GM12878 (cell line): ENCODE measurements at regions not wholly inside any gene's neighbourhood (a gene's known extent, or its start where the extent isn't known, plus 50 kb on each side); places are given as distances from the start of the nearest gene placed in this dataset.
A peak's percentile ranks its signal among the peaks of the same experiment; 100 is the strongest.

Experiments
- ATAC-seq: fragments of 200-7000 bp; cut with Tn5 transposase; 3 replicates; pipeline ENCODE4 v1.9.1; 2020; ENCODE audit warnings: mild to moderate bottlenecking, moderate library complexity
- BruUV-seq: library from RNA; stranded (reverse); fragments of 400-500 nt; replicated peaks from 2 replicates; lab custom pipeline; 2021; lab: Mats Ljungman, UMichigan
- CTCF ChIA-PET: fragments of 300-600 bp; sonication (Branson Sonifier 250); formaldehyde crosslinking; extraction: SDS; loops from one replicate; lab custom pipeline; 2021; ENCODE audit warnings: inconsistent platforms; lab: Yijun Ruan, JAX
- POLR2A ChIA-PET: fragments of 350-600 bp; formaldehyde crosslinking; extraction: SDS; loops from one replicate; lab custom pipeline; 2021; ENCODE audit warnings: inconsistent platforms; lab: Charles Lee
- RAD21 ChIA-PET: fragments of 300-600 bp; sonication (Branson Sonifier 250); formaldehyde crosslinking; loops from one replicate; lab custom pipeline; 2023; ENCODE audit warnings: antibody characterized with exemption; ENCODE audit not compliant: unreplicated experiment; lab: Charles Lee
- SMC1A ChIA-PET: fragments of 300-600 bp; sonication (Branson Sonifier 250); formaldehyde crosslinking; loops from one replicate; lab custom pipeline; 2023; ENCODE audit not compliant: unreplicated experiment, uncharacterized antibody; lab: Charles Lee
- DNase-seq: peaks from one replicate; pipeline ENCODE4 v3.0.0-alpha.2; 2011; ENCODE audit warnings: low read depth, low spot score
- FAIRE-seq: peaks from 3 replicates; lab custom pipeline; 2011; peaks lifted over from hg19 to GRCh38; lab: Jason Lieb, UNC
- H2AFZ ChIP-seq: 2 replicates; pipeline ENCODE4 v1.6.0; 2011; ENCODE audit warnings: low read depth, low read length, control low read depth; ENCODE audit not compliant: control insufficient read depth
- H3K27ac ChIP-seq: 2 replicates; pipeline ENCODE4 v1.5.1; 2011; ENCODE audit warnings: control low read depth; ENCODE audit not compliant: control insufficient read depth, insufficient read depth
- H3K27me3 ChIP-seq, 2 experiments: replicated peaks in 1 of 2; 2 replicates each; pipeline versions ENCODE4 v1.6.0 to v1.6.1; 2011; ENCODE audit warnings: low read length in 1 of 2; ENCODE audit not compliant: control insufficient read depth in 2 of 2, insufficient read depth in 2 of 2
- H3K36me3 ChIP-seq, 2 experiments: 2 replicates each; pipeline ENCODE4 v1.5.1; 2011; ENCODE audit warnings: low read length in 1 of 2; ENCODE audit not compliant: control insufficient read depth in 2 of 2, insufficient read depth in 2 of 2
- H3K4me1 ChIP-seq: 2 replicates; pipeline ENCODE4 v1.6.1; 2011; ENCODE audit warnings: mild to moderate bottlenecking, low read length, moderate library complexity, mixed read lengths; ENCODE audit not compliant: control insufficient read depth, insufficient read depth
- H3K4me2 ChIP-seq: 2 replicates; pipeline ENCODE4 v1.6.0; 2011; ENCODE audit warnings: control low read depth; ENCODE audit not compliant: control insufficient read depth, insufficient read depth
- H3K4me3 ChIP-seq: fragments of 200-600 bp; sonication (generic); 2 replicates; pipeline ENCODE4 v1.5.1; 2016
- H3K79me2 ChIP-seq: 2 replicates; pipeline ENCODE4 v1.6.0; 2011; ENCODE audit warnings: low read length; ENCODE audit not compliant: control insufficient read depth, insufficient read depth
- H3K9ac ChIP-seq: 2 replicates; pipeline ENCODE4 v1.8.0; 2011; ENCODE audit warnings: low read length, control low read depth, mixed read lengths; ENCODE audit not compliant: control insufficient read depth, insufficient read depth
- H3K9me3 ChIP-seq: replicated peaks from 3 replicates; pipeline ENCODE4 v1.5.1; 2011; ENCODE audit warnings: mild to moderate bottlenecking, low read length; ENCODE audit not compliant: control insufficient read depth, insufficient read depth
- H4K20me1 ChIP-seq: 2 replicates; pipeline ENCODE4 v1.6.0; 2011; ENCODE audit not compliant: control insufficient read depth, insufficient read depth
- BHLHE40 ChIP-seq, 2 experiments: fragments of 450-650 bp in 1 of 2; IDR thresholded peaks; 2 replicates each; pipeline ENCODE4 v1.6.1; 2011 to 2017; ENCODE audit warnings: low read depth in 2 of 2, borderline replicate concordance in 1 of 2, improper control_type of control experiment in 1 of 2, low read length in 1 of 2, mild to moderate bottlenecking in 1 of 2
- CBX5 ChIP-seq: sonication (generic); IDR thresholded peaks from 2 replicates; pipeline ENCODE4 v1.6.1; 2016; ENCODE audit warnings: low read depth, moderate library complexity, mild to moderate bottlenecking, inconsistent platforms
- FOXM1 ChIP-seq: IDR thresholded peaks from 2 replicates; pipeline ENCODE4 v1.6.1; 2012; ENCODE audit warnings: low read depth, mild to moderate bottlenecking, inconsistent platforms, low read length, moderate library complexity
- GABPA ChIP-seq: IDR thresholded peaks from 2 replicates; pipeline ENCODE4 v1.6.1; 2014; ENCODE audit warnings: antibody characterized with exemption, low read depth, mild to moderate bottlenecking, inconsistent platforms
- RCOR1 ChIP-seq: conservative IDR thresholded peaks from 2 replicates; pipeline ENCODE4 v1.6.1; 2012; ENCODE audit warnings: low read depth, low read length, improper control_type of control experiment
- RELA ChIP-seq: fragments of 450-650 bp; IDR thresholded peaks from 2 replicates; pipeline ENCODE4 v1.8.0; 2014; ENCODE audit warnings: borderline replicate concordance; ENCODE audit not compliant: partially characterized antibody
- SIN3A ChIP-seq: IDR thresholded peaks from 2 replicates; pipeline ENCODE4 v1.6.1; 2012; ENCODE audit warnings: low read depth, low read length, improper control_type of control experiment
- SMARCA5 ChIP-seq: fragments of 450-650 bp; IDR thresholded peaks from 2 replicates; pipeline ENCODE4 v1.6.1; 2017; ENCODE audit warnings: mild to moderate bottlenecking
- TCF7 ChIP-seq: IDR thresholded peaks from 2 replicates; pipeline ENCODE4 v1.6.1; 2014; ENCODE audit warnings: antibody characterized with exemption, borderline replicate concordance
- ZNF24 ChIP-seq: fragments of 450-650 bp; IDR thresholded peaks from 2 replicates; pipeline ENCODE4 v1.6.1; 2017; ENCODE audit warnings: antibody characterized with exemption, mild to moderate bottlenecking
- WGBS: methylation state at CpG from one replicate; pipeline ENCODE4 v1.1.6; 2016; ENCODE audit warnings: low lambda C conversion rate; ENCODE audit not compliant: insufficient replicate concordance, insufficient coverage; ENCODE audit errors: missing lambda C conversion rate; 5-methylcytosine and 5-hydroxymethylcytosine counted together
- in situ Hi-C: fragments of 300-500 bp; cut with MboI; formaldehyde crosslinking; loops from 9 replicates; pipeline ENCODE4 v1.14.3; 2018; ENCODE audit warnings: mixed read lengths
- intact Hi-C: fragments of 100-400 bp; cut with micrococcal nuclease; formaldehyde crosslinking; loops from one replicate; pipeline ENCODE4 v1.14.2; 2022; ENCODE audit not compliant: unreplicated experiment
- TF ChIP-seq, protein P1 (sequence below): fragments of 450-650 bp; IDR thresholded peaks from 2 replicates; pipeline ENCODE4 v1.6.1; 2018; ENCODE audit warnings: borderline replicate concordance, mild to moderate bottlenecking; ENCODE audit not compliant: partially characterized antibody
- TF ChIP-seq, protein P2 (sequence below): fragments of 450-650 bp; IDR thresholded peaks from 2 replicates; pipeline ENCODE4 v1.6.1; 2017; ENCODE audit warnings: borderline replicate concordance
- TF ChIP-seq, protein P3 (sequence below): fragments of 450-650 bp; conservative IDR thresholded peaks from 2 replicates; pipeline ENCODE4 v1.6.1; 2017; ENCODE audit warnings: mild to moderate bottlenecking, moderate library complexity

DNA sequence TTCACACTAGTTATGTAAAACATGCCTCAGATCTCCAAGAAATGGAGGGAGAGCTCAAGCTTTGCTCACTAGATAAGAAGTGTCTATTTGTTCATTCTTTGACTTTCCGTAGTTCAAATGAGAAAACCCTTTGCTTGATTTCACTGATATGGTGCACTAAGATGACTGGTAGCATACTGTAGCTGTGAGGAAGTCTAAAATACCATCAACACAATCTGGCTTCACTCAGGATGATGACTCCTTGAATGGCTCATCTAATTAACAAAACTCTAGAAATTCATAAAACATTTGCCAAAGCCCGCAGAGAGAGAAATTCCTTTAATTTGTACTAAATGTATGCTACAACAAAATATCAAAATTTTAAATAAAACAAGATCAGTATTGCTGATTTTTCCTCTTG lies 152.8 kb upstream of the STK17B start (continued):
- TF ChIP-seq SIN3A (no peak), ZNF24 (no peak), GABPA (no peak)

DNA sequence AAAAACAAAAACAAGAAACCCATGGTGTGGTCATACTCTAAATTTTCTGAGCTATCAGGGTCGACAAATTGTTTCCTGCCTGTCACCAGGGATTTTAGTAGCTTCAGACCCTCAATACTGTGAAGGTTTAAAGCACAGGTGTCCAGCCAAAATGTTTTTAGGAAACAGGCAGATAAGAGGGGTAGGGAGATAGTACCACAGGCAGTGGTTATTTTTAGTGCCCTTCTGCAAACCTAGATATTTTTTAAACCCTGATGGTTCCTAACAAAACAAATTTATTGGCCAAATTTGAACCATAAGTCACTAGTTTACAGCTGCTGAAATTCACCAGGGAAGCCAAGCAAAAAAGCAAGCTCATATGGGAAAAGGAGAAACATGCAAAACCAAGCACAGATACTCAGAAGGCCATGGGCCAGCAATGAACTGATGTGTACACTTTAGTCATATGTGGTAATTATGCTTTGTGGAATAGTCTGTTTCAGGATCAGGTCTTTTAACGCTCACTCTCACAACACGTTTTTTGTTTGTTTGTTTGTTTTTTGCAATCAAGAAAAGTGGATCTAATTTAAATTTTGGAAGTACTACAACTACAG lies 156.8 kb upstream of the STK17B start:
- H3K4me3 ChIP-seq: no peak overlapping the region
- H3K27ac ChIP-seq: no peak overlapping the region
- in situ Hi-C loops: no loop called here
- WGBS: 39% methylated on average over 3 of the region's 3 CpGs
- intact Hi-C loops: no loop called here
- no peaks in the 10 kb centered on the region for H4K20me1 ChIP-seq
- H3K4me1 ChIP-seq: no peaks in the 10 kb centered on the region
- H3K4me2 ChIP-seq: no peak overlapping the region
- no peak overlapping the region for H2AFZ ChIP-seq
- ChIA-PET SMC1A (interaction anchor here (0.6 to 1.8 kb wide), 11 partner anchors 8 to 250 kb away, joined by 3 to 9 read pairs (median 4); no protein-coding TSS in a partner anchor), POLR2A (interaction anchor here (0.9 kb wide), 1 partner anchor 10 kb away, joined by 3 read pairs; no protein-coding TSS in a partner anchor), CTCF (interaction anchor here (0.7 to 3.8 kb wide), 5 partner anchors 8 to 125 kb away, joined by 3 to 13 read pairs (median 6); no protein-coding TSS in a partner anchor), RAD21 (interaction anchor here (1.1 kb wide), 1 partner anchor 9 kb away, joined by 5 read pairs; no protein-coding TSS in a partner anchor)
- H3K36me3 ChIP-seq: peaks cover 0 to 7% of the 10 kb centered on the region in 2 experiments; a peak in 2 of 4 replicates
- DNase-seq (no peak), ATAC-seq (no peak), FAIRE-seq (no peak)
- TF ChIP-seq, protein P1, sequence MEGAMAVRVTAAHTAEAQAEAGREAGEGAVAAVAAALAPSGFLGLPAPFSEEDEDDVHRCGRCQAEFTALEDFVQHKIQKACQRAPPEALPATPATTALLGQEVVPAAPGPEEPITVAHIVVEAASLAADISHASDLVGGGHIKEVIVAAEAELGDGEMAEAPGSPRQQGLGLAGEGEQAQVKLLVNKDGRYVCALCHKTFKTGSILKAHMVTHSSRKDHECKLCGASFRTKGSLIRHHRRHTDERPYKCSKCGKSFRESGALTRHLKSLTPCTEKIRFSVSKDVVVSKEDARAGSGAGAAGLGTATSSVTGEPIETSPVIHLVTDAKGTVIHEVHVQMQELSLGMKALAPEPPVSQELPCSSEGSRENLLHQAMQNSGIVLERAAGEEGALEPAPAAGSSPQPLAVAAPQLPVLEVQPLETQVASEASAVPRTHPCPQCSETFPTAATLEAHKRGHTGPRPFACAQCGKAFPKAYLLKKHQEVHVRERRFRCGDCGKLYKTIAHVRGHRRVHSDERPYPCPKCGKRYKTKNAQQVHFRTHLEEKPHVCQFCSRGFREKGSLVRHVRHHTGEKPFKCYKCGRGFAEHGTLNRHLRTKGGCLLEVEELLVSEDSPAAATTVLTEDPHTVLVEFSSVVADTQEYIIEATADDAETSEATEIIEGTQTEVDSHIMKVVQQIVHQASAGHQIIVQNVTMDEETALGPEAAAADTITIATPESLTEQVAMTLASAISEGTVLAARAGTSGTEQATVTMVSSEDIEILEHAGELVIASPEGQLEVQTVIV: no peak
- TF ChIP-seq TCF7 (no peak), CBX5 (no peak), SMARCA5 (no peak), RELA (no peak), FOXM1 (no peak), BHLHE40 (IDR thresholded peaks at IDR 0.05; ENCODE audit: borderline replicate concordance in 1 of 2, low read depth in 2 of 2, low read length in 1 of 2) (no peak), RCOR1 (no peak)
- TF ChIP-seq, protein P2, sequence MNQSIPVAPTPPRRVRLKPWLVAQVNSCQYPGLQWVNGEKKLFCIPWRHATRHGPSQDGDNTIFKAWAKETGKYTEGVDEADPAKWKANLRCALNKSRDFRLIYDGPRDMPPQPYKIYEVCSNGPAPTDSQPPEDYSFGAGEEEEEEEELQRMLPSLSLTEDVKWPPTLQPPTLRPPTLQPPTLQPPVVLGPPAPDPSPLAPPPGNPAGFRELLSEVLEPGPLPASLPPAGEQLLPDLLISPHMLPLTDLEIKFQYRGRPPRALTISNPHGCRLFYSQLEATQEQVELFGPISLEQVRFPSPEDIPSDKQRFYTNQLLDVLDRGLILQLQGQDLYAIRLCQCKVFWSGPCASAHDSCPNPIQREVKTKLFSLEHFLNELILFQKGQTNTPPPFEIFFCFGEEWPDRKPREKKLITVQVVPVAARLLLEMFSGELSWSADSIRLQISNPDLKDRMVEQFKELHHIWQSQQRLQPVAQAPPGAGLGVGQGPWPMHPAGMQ: no peak
- TF ChIP-seq, protein P3, sequence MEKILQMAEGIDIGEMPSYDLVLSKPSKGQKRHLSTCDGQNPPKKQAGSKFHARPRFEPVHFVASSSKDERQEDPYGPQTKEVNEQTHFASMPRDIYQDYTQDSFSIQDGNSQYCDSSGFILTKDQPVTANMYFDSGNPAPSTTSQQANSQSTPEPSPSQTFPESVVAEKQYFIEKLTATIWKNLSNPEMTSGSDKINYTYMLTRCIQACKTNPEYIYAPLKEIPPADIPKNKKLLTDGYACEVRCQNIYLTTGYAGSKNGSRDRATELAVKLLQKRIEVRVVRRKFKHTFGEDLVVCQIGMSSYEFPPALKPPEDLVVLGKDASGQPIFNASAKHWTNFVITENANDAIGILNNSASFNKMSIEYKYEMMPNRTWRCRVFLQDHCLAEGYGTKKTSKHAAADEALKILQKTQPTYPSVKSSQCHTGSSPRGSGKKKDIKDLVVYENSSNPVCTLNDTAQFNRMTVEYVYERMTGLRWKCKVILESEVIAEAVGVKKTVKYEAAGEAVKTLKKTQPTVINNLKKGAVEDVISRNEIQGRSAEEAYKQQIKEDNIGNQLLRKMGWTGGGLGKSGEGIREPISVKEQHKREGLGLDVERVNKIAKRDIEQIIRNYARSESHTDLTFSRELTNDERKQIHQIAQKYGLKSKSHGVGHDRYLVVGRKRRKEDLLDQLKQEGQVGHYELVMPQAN: no peak
- TSS peak; percentile 18 for BruUV-seq
- H3K9ac ChIP-seq: no peak overlapping the region
- no peaks in the 10 kb centered on the region for H3K27me3 ChIP-seq
- H3K9me3 ChIP-seq: no peaks in the 10 kb centered on the region
- H3K79me2 ChIP-seq: no peaks in the 10 kb centered on the region
